H9 (cell line): ENCODE measurements at regions not wholly inside any gene's neighbourhood (a gene's known extent, or its start where the extent isn't known, plus 50 kb on each side); places are given as distances from the start of the nearest gene placed in this dataset.

Experiments used
- DNase-seq: peaks from one replicate; pipeline ENCODE4 v3.0.0-alpha.2; 2017
- H2AFZ ChIP-seq: one replicate; pipeline ENCODE4 v1.6.1; 2013; ENCODE audit warnings: mild to moderate bottlenecking, low read length, control low read depth, moderate library complexity
- H2AK5ac ChIP-seq: 2 replicates; pipeline ENCODE4 v1.6.1; 2013; ENCODE audit warnings: low read length, control low read depth, mixed read lengths; ENCODE audit not compliant: insufficient read length
- H2BK120ac ChIP-seq: one replicate; pipeline ENCODE4 v1.6.1; 2013; ENCODE audit warnings: low read depth, mild to moderate bottlenecking, low read length, control low read depth, inconsistent platforms; ENCODE audit not compliant: poor library complexity, severe bottlenecking
- H2BK12ac ChIP-seq: 2 replicates; pipeline ENCODE4 v1.6.1; 2013; ENCODE audit warnings: low read length, control low read depth, mixed read lengths, low read depth; ENCODE audit not compliant: insufficient read length
- H2BK15ac ChIP-seq: 2 replicates; pipeline ENCODE4 v1.6.1; 2013; ENCODE audit warnings: low read depth, low read length, control low read depth
- H2BK20ac ChIP-seq: one replicate; pipeline ENCODE4 v1.6.1; 2013; ENCODE audit warnings: low read depth, mild to moderate bottlenecking, low read length, control low read depth, inconsistent platforms; ENCODE audit not compliant: poor library complexity, severe bottlenecking
- H2BK5ac ChIP-seq: 2 replicates; pipeline ENCODE4 v1.6.1; 2013; ENCODE audit warnings: low read length, control low read depth, mixed read lengths; ENCODE audit not compliant: insufficient read length
- H3K14ac ChIP-seq: 2 replicates; pipeline ENCODE4 v1.6.1; 2013; ENCODE audit warnings: low read length, control low read depth; ENCODE audit not compliant: insufficient read depth
- H3K18ac ChIP-seq: 2 replicates; pipeline ENCODE4 v1.6.1; 2013; ENCODE audit warnings: low read depth, mild to moderate bottlenecking, mixed read lengths, low read length, control low read depth; ENCODE audit not compliant: insufficient read length
- H3K23ac ChIP-seq: 2 replicates; pipeline ENCODE4 v1.6.1; 2013; ENCODE audit warnings: low read length, control low read depth, mixed read lengths, low read depth; ENCODE audit not compliant: insufficient read length
- H3K23me2 ChIP-seq: 2 replicates; pipeline ENCODE4 v1.6.1; 2013; ENCODE audit warnings: low read depth, mild to moderate bottlenecking, mixed read lengths, low read length, control low read depth; ENCODE audit not compliant: insufficient read length, poor library complexity, severe bottlenecking
- H3K27ac ChIP-seq: 2 replicates; pipeline ENCODE4 v1.5.1; 2013; ENCODE audit warnings: low read length, control low read depth, mixed read lengths, low read depth; ENCODE audit not compliant: insufficient read length
- H3K27me3 ChIP-seq: 2 replicates; pipeline ENCODE4 v1.6.1; 2013; ENCODE audit warnings: low read length, control low read depth, inconsistent platforms; ENCODE audit not compliant: insufficient read depth
- H3K4ac ChIP-seq: 2 replicates; pipeline ENCODE4 v1.6.1; 2013; ENCODE audit warnings: low read depth, mild to moderate bottlenecking, control low read depth, inconsistent platforms, low read length, moderate library complexity
- H3K4me1 ChIP-seq: 2 replicates; pipeline ENCODE4 v1.6.1; 2013; ENCODE audit warnings: low read length, control low read depth, inconsistent platforms; ENCODE audit not compliant: insufficient read depth
- H3K4me2 ChIP-seq: 2 replicates; pipeline ENCODE4 v1.6.1; 2013; ENCODE audit warnings: low read length, control low read depth, mixed read lengths; ENCODE audit not compliant: insufficient read length, insufficient read depth
- H3K56ac ChIP-seq: 2 replicates; pipeline ENCODE4 v1.6.1; 2013; ENCODE audit warnings: low read depth, mild to moderate bottlenecking, mixed read lengths, low read length, control low read depth; ENCODE audit not compliant: insufficient read length
- H3K79me1 ChIP-seq: 2 replicates; pipeline ENCODE4 v1.6.1; 2013; ENCODE audit warnings: low read depth, mild to moderate bottlenecking, moderate library complexity, low read length, control low read depth, inconsistent platforms; ENCODE audit not compliant: insufficient read depth, poor library complexity, severe bottlenecking
- H3K79me2 ChIP-seq: 2 replicates; pipeline ENCODE4 v1.6.1; 2013; ENCODE audit warnings: low read length, control low read depth, inconsistent platforms; ENCODE audit not compliant: insufficient read depth
- H3K9ac ChIP-seq: 2 replicates; pipeline ENCODE4 v1.6.1; 2013; ENCODE audit warnings: low read length, control low read depth, mixed read lengths; ENCODE audit not compliant: insufficient read length; ENCODE audit errors: extremely low read depth
- H3K9me3 ChIP-seq: one replicate; pipeline ENCODE4 v1.6.1; 2013; ENCODE audit warnings: low read depth, low read length, inconsistent platforms; ENCODE audit not compliant: control insufficient read depth
- H3T11ph ChIP-seq: one replicate; pipeline ENCODE4 v1.6.1; 2013; ENCODE audit warnings: mild to moderate bottlenecking, low read length, control low read depth, inconsistent platforms
- H4K20me1 ChIP-seq: one replicate; pipeline ENCODE4 v1.6.1; 2013; ENCODE audit not compliant: control insufficient read depth, insufficient read length, insufficient read depth
- H4K5ac ChIP-seq: 2 replicates; pipeline ENCODE4 v1.6.1; 2013; ENCODE audit warnings: low read depth, mild to moderate bottlenecking, mixed read lengths, low read length, control low read depth; ENCODE audit not compliant: insufficient read length
- H4K8ac ChIP-seq: replicated peaks from 2 replicates; pipeline ENCODE4 v1.6.1; 2013; ENCODE audit warnings: low read length, control low read depth, mixed read lengths, low read depth; ENCODE audit not compliant: insufficient read length
- H4K91ac ChIP-seq: 2 replicates; pipeline ENCODE4 v1.6.1; 2013; ENCODE audit warnings: low read depth, mild to moderate bottlenecking, moderate library complexity, mixed read lengths, low read length, control low read depth; ENCODE audit not compliant: insufficient read length
- H3K27ac Mint-ChIP-seq, 3 experiments: 2 replicates in 2 of 3; 3 replicates in 1 of 3; pipeline ENCODE4 v1.8.0; 2020 to 2021; ENCODE audit warnings: mixed read lengths in 3 of 3, mild to moderate bottlenecking in 1 of 3, moderate library complexity in 1 of 3
- H3K27me3 Mint-ChIP-seq: 2 replicates; pipeline ENCODE4 v1.8.0; 2021; ENCODE audit warnings: low read depth, mild to moderate bottlenecking, moderate library complexity, mixed read lengths
- H3K36me3 Mint-ChIP-seq, 3 experiments: 2 replicates in 2 of 3; 3 replicates in 1 of 3; pipeline ENCODE4 v1.8.0; 2020 to 2021; ENCODE audit warnings: low read depth in 3 of 3, mixed read lengths in 3 of 3; ENCODE audit not compliant: insufficient read depth in 1 of 3
- H3K4me1 Mint-ChIP-seq, 2 experiments: 2 replicates each; pipeline ENCODE4 v1.8.0; 2020; ENCODE audit warnings: mixed read lengths in 2 of 2
- H3K4me3 Mint-ChIP-seq, 2 experiments: 2 replicates in 1 of 2; 3 replicates in 1 of 2; pipeline ENCODE4 v1.8.0; 2020 to 2021; ENCODE audit warnings: mild to moderate bottlenecking in 2 of 2, mixed read lengths in 2 of 2, moderate library complexity in 1 of 2
- H3K9me3 Mint-ChIP-seq, 2 experiments: 2 replicates in 1 of 2; 3 replicates in 1 of 2; pipeline ENCODE4 v1.8.0; 2020; ENCODE audit warnings: mild to moderate bottlenecking in 2 of 2, mixed read lengths in 2 of 2, moderate library complexity in 1 of 2
- WGBS: extraction: QIAGEN DNeasy Blood & Tissue Kit; methylation state at CpG from one replicate; pipeline ENCODE4 v1.1.7; 2013; ENCODE audit warnings: missing lambda C conversion rate, low lambda C conversion rate, mixed read lengths; ENCODE audit not compliant: insufficient read length; ENCODE audit errors: extremely low coverage; 5-methylcytosine and 5-hydroxymethylcytosine counted together
- TF ChIP-seq, protein P1 (sequence below): fragments of 200-600 bp; sonication (generic); conservative IDR thresholded peaks from 3 replicates; pipeline ENCODE4 v1.8.0; 2021; ENCODE audit warnings: antibody characterized with exemption, mild to moderate bottlenecking

DNA sequence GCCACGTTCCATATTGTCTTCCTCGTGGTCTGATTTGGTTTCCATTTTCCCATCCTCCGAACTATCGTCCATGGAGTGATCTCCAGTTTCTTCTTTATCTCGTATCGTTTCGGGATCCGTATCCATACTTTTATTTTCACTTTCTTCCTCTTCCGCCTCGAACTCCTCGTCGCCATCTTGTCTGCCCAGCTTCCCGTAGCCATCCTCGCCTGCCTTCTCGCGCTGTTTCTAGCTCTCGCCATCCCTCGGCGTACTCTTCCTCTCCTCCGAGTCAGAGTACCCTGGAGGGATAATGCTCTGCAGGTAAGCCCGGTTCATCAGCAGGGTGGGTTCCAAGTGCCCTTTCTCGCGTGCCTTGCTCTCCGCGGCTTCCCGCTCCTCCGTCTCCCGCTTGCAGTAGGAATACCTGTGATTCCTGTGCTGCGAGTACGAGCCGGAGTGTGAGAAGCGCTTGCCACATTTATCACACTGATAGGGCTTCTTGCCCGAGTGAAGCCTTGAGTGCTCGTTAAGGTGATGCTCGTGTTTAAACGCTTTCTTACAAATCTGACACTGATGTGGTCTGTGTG, 134.5 kb upstream of the TAPT1 start:
- H4K5ac ChIP-seq, result no peak overlapping the region
- no peak overlapping the region for H2AFZ ChIP-seq
- no peak overlapping the region for H4K8ac ChIP-seq
- H3K4me2 ChIP-seq, result no peak overlapping the region
- no peak overlapping the region for H3K4ac ChIP-seq
- Mint-ChIP-seq H3K36me3 (no peaks in the 10 kb centered on the region), H3K4me3 (no peak overlapping the region), H3K4me1 (peaks cover 0 to 3% of the 10 kb centered on the region in 2 experiments; a peak in 1 of 4 replicates), H3K27me3 (peaks cover 13% of the 10 kb centered on the region), H3K27ac (no peak overlapping the region), H3K9me3 (no peaks in the 10 kb centered on the region)
- H3K23me2 ChIP-seq, result no peaks in the 10 kb centered on the region
- H3K27ac ChIP-seq, result no peak overlapping the region
- H3K14ac ChIP-seq, result no peak overlapping the region
- no peak overlapping the region for H3K18ac ChIP-seq
- H2BK5ac ChIP-seq, result no peak overlapping the region
- TF ChIP-seq, protein P1, sequence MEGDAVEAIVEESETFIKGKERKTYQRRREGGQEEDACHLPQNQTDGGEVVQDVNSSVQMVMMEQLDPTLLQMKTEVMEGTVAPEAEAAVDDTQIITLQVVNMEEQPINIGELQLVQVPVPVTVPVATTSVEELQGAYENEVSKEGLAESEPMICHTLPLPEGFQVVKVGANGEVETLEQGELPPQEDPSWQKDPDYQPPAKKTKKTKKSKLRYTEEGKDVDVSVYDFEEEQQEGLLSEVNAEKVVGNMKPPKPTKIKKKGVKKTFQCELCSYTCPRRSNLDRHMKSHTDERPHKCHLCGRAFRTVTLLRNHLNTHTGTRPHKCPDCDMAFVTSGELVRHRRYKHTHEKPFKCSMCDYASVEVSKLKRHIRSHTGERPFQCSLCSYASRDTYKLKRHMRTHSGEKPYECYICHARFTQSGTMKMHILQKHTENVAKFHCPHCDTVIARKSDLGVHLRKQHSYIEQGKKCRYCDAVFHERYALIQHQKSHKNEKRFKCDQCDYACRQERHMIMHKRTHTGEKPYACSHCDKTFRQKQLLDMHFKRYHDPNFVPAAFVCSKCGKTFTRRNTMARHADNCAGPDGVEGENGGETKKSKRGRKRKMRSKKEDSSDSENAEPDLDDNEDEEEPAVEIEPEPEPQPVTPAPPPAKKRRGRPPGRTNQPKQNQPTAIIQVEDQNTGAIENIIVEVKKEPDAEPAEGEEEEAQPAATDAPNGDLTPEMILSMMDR, result no peak
- no peak for DNase-seq
- H3K9me3 ChIP-seq, result no peaks in the 10 kb centered on the region
- no peak overlapping the region for H2BK15ac ChIP-seq
- no peak overlapping the region for H2BK20ac ChIP-seq
- no peak overlapping the region for H3K56ac ChIP-seq
- H3T11ph ChIP-seq, result no peak overlapping the region
- H3K79me1 ChIP-seq, result no peaks in the 10 kb centered on the region
- H2BK120ac ChIP-seq, result no peak overlapping the region
- no peak overlapping the region for H3K9ac ChIP-seq
- H3K4me1 ChIP-seq, result no peaks in the 10 kb centered on the region
- no peaks in the 10 kb centered on the region for H3K79me2 ChIP-seq
- no peaks in the 10 kb centered on the region for H4K20me1 ChIP-seq
- H2BK12ac ChIP-seq, result no peak overlapping the region
- no peak overlapping the region for H4K91ac ChIP-seq
- no peak overlapping the region for H2AK5ac ChIP-seq
- no peaks in the 10 kb centered on the region; the same call in 1 of the 2 replicates for H3K27me3 ChIP-seq
- no peak overlapping the region for H3K23ac ChIP-seq
- WGBS, result 100% methylated on average over 4 of the region's 36 CpGs
